C4-2B (cell line): ENCODE measurements at regions not wholly inside any gene's neighbourhood (a gene's known extent, or its start where the extent isn't known, plus 50 kb on each side); places are given as distances from the start of the nearest gene placed in this dataset.

ENCODE experiments used
- ZFX ChIP-seq: fragments of 450-650 bp; IDR thresholded peaks from 2 replicates; pipeline ENCODE4 v1.6.1; 2017
- TF ChIP-seq, protein P1 (sequence below): fragments of 450-650 bp; conservative IDR thresholded peaks from 2 replicates; pipeline ENCODE4 v1.5.1; 2017; ENCODE audit warnings: mild to moderate bottlenecking

GRCh38 chr5:30392897-30393296 is 800.6 kb upstream of the CDH6 start:
- TF ChIP-seq, protein P1, sequence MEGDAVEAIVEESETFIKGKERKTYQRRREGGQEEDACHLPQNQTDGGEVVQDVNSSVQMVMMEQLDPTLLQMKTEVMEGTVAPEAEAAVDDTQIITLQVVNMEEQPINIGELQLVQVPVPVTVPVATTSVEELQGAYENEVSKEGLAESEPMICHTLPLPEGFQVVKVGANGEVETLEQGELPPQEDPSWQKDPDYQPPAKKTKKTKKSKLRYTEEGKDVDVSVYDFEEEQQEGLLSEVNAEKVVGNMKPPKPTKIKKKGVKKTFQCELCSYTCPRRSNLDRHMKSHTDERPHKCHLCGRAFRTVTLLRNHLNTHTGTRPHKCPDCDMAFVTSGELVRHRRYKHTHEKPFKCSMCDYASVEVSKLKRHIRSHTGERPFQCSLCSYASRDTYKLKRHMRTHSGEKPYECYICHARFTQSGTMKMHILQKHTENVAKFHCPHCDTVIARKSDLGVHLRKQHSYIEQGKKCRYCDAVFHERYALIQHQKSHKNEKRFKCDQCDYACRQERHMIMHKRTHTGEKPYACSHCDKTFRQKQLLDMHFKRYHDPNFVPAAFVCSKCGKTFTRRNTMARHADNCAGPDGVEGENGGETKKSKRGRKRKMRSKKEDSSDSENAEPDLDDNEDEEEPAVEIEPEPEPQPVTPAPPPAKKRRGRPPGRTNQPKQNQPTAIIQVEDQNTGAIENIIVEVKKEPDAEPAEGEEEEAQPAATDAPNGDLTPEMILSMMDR, result no peak
- TF ChIP-seq ZFX, result no peak
